NCI-H345 (cell line): ENCODE measurements at regions not wholly inside any gene's neighbourhood (a gene's known extent, or its start where the extent isn't known, plus 50 kb on each side); places are given as distances from the start of the nearest gene placed in this dataset.

Experiments used
- DNase-seq: peaks from one replicate; lab custom pipeline; 2025; lab: John Stamatoyannopoulos, UW

DNA sequence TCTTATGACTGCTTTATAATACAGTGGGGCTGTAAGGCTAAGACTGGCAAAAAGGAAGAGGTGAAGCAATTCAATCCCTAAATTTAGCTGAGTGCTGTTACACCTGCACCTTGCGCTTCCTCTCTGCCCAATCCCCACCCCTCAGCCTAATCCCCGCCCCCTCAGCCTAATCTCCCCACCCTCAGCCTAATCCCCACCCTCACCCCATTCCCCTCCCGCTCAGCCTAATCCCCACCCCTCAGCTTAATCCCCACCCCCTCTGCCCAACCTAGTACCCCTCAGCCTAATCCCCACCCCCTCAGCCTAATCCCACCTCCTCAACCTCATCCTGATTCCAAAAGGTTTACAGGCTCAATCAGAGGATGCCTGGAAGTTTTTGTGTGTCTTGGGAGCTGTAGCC, 155.5 kb downstream of the PMP22 start:
- no peak for DNase-seq

DNA sequence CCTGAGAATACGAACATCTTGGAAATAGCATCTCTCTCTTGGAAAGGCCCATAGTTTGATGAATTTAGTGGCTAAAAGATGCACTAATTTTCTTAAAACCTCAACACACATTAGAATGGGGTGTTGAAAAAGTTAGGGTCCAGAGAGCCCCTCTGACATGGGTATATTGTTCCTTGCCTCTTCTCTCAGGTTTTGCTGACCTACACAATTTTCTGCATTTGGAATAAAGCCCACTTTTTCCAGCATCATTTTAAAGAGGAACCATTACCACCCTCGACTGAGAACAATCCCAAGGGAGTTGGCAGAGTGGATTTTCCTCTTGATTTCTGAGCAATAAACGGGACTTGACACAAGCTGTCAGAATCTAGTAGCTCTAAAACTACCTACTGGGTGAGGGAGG, 156.1 kb downstream of the PMP22 start:
- DNase-seq, result no peak

DNA sequence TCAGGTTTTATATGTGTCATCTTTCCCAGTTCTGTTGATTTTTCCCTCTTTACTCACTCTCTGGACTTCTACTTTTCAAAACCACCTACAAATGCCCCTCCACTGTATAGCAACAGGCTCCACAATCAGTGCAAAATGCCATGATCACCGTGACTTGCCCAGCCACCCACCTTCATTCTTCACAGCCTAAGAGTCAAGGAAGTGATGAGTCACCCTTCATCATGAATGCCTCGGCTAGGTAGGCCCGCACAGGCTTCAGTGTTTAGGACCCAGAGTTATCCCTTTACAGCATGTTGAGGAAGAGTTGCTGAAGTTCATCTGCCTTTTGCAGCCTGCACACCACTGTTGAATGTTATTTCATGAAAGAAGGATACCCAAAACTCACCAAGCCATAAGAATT, 158.6 kb downstream of the PMP22 start:
- no peak for DNase-seq

DNA sequence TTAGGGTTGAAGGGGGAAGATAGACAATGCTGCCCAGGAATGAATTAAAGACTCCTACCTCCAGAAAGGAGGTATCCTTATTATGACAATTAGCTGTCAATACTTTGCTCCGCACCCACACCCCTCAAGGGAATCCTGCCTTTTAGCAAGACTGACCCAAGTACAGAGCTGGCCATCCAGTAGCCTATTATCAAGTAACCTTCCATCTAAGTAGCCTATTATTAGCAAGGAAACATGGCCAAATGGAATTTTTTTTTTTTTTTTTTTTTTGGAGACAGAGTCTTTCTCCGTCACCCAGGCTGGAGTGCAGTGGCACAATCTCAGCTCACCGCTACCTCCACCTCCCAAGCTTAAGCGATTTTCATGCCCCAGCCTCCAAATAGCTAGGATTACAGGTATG, 161.3 kb downstream of the PMP22 start:
- DNase-seq, result no peak

DNA sequence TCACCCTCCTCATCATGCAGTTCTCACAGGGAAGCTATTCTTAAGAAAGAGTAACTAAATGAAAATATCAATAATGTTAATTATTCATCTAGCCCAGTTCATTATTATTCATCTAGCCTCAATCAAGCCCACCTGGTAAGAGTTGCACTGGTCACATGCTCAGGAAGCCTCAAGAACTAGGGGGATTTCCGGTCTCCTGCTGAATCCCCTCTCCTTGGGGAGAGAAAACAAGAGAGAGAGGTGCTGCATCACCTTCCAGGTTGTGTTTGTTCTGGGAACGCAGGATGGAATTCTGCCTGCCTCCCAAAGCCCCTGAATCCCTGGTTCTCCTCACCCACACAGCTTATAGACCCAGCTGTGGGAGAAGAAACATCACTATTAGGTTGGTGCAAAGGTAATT, 164.0 kb downstream of the PMP22 start:
- no peak for DNase-seq

DNA sequence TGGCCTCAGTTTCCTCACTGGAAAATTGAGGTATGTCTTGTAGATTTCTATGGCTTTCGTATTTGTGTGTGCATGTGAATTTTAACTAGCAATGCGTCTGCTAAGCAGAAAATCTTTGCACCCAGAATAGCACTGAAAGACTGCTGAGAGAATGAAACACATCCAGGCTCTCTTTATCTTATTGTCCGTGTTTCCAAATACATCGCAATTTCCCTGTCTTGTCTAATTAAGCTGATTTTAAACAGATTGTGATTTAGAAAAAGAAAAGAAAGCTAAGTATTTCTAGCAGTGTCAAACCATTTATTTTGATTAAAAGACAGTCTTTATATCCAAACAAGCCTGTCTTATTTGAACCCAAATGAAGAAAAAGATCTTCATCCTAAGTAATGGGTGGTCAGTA, 168.6 kb downstream of the PMP22 start:
- no peak for DNase-seq

DNA sequence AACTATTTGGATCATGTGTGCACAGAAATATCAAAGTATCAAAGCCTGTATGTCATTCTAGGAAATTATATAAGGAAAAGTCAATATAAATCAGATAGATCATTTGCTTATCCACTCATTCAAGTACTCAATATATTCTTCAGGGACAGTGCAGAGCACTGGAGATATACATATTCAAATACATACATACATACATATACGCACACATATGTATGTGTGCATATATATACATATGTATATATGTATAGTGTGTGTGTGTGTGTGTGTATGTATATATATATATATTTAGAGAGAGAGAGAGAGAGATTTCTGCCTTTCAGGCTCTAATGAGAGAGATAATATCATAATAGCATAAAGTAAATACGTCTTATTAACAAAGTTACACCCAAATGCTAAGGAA, 169.2 kb downstream of the PMP22 start:
- no peak for DNase-seq

DNA sequence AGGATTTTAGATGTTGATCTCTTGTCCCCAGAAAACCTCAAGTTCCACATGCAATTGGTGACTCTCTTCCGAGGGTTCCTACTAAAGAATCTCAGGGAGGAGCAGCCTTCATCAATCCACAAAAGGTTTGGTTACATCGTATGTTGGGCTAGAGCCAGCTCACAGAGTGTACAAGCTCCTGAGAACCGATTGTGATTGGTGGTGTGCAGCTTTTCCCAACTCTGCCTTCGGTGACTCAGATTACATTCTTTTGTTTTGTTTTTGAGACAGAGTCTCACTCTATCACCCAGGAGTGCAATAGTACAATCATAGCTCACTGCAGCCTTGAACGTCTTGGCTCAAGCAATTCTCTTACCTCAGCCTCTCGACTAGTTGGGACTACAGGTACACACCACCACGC, 172.4 kb downstream of the PMP22 start:
- DNase-seq, result no peak

DNA sequence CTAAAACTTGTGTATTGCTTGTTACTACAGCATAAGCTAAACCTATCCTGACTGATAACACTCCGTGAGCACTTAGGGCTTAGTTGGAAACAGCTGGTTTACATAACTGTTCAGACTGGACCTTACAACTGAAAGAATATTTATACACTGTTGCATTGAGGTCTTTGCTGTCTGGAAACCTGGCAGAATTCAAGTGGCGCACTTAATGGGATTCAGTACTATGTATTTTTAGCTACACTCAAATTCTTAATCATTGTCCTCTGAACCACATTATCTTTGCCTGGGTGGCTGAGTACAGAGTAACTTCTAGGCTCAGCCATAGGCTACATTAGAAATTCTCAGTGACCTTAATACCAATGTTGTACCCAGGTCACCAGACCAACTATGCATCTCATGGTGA, 172.9 kb downstream of the PMP22 start:
- no peak for DNase-seq

DNA sequence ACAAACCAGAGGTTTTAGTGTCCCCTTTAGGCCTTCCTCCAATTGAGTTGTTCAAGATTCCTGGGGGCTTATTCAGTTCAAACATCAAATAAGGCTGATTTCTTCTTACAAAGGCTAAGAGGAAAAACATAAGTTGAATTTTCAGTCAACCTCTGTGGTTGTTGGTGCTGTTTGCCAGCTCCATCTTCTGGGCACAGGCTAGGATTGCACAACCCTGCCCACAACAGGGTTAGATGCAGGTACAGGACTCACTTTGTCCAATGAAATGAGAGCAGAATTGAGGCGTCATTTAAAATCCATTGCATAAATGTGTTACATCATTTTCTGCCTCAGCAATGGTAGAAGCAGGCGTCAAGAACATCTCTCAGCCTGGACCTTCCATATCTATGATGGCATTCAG, 173.3 kb downstream of the PMP22 start:
- no peak for DNase-seq

DNA sequence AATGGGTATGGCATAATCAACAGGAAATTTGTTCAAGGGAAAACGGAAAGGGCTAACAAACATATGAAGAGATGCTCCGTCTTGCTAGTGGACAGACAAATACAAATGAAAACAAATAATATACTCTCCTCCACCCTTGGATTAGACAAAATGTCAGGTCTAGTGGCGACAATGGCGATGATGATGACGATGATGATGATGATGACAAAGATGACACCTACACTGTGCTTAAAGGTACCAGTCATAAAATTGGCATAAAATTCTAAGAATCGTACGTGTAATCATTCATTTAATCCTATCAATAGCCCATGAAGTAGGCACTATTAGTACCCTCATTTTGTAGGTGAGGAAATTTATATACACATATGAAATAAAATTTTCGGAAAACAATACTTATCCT, 174.6 kb downstream of the PMP22 start:
- DNase-seq, result no peak

DNA sequence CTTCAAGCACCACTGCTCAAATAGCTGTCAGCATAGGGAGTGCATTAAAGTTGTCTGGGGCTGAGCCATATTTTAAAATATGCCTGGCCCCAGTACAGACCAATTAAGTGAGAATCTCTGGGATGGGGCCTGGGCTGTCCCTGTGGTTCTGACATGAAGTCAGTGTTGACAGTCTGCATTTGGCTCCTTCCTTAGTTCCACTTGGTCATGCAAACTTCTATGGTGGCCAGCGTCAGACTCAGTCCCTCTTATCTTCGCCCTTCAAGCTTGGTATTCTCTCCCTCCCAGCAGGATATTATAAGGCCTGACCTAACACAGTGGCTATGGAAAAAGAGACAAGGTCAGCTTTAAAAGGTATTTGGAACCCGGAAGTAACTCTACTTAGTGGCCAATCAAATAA, 177.2 kb downstream of the PMP22 start:
- DNase-seq, result no peak

DNA sequence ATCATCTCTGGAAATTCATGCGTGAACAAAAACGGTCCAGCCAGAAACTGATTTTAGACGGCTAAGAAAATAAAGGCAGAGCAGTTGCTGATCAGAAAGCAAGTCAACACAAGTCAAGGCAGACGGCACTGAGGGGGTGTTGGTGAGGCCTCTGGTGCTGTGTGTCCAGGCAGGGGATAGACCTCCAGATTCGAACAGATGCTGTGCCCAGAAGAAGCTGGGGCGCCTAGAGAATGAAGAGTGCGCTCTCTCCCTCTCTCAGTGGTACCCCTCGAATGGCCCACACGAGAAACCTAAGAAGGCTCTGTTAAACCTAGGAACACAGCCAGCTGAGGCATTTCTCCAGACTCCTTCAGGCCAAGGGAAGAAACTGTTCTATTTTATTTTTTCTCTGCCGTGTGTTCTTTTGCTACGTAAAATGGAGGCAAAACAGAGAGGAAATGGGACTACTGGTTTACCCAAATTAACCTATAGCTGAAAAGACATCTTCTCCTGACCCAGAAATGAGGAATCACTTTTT, 178.3 kb downstream of the PMP22 start:
- no peak for DNase-seq

DNA sequence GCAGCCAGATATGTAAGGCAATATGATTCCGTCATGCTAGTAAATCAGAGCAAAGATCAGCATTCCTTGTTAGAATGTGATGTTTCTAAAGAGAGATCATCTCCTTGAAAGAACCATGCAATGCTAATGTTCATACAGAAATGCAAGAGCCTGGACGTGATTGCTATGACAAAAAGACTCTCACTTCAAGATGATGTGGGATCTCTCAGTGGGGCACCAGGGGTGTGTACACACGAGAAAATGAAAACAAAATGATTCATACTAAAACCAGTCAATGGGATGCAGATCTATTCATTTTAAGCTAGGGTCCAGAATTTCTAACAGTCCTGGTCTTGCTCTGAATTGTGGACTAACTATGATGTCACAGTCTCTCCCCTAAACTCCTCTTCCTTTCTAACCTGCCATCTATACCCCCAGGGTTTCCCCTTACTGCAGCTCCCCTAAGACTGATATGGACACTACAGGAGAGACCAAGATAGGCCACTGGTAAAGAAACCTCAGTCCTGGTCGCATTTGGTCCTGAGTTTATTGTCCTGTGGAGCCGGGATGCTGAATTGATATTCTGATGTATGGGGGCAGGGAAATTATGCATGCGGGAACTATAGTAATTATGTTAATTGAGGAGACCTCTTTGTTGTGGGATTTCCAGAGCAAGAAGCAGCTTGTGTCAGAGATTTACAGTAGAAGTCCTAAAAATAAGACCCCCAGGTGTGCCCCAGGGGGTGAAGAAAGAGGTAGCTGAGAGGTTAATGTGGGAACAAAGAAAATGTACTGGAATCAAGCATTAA, 179.0 kb downstream of the PMP22 start:
- no peak for DNase-seq

DNA sequence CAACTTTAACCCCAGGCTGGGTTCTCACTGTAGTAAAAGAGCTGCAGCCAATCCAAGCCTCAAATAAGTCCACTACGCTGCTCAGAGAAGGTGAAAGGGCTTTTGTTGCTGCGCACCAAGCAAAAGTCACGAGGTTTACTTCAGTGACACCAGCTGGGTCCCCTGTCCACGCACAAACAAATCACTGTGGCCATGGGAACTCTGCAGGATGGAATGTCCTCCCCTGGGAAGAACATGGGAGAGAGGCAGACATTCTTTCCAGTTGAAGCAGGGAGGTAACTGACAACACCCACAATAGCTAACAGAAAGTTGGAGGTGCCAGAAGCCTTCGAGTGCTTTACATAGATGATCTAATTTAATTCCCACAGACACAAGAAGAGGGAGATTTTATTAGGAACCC, 181.9 kb downstream of the PMP22 start:
- no peak for DNase-seq

DNA sequence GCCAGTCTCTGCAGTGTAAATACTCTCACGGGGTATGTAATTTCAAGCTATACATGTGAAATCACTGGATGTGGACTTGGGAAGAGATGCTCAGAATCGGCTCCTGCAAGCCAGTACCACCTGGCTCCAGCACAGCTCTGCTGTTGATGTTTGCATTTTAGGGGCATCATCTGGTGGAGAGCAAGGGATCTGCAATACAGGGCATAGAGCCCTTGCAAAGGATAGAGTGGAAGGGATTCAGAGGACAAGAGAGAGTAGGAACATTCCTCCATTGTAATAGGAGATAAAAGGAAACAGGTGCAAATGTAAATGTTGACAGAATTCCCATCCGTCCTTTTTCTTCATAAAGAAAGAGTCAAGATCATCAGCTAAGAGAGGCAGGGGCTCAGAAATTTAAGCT, 184.1 kb downstream of the PMP22 start:
- no peak for DNase-seq

DNA sequence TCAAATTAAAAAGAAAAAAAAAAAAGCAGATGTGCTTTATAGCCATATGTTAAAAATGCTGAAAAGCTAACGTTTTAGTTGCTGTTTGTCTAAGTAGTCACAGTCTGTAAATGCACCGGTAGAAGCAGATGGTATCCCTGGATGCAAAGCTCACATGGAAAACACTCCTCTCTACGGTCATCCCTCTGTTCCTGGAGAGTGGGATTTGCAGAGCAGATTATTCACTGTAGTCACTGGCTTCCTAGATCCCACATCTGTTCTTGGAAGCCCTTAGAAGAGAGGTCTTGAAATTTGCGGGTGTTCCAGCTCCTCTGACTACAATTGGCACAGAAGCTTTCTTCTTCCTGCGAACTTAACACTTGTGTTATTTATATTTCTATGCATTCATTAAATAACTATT, 186.6 kb downstream of the PMP22 start:
- no peak for DNase-seq

DNA sequence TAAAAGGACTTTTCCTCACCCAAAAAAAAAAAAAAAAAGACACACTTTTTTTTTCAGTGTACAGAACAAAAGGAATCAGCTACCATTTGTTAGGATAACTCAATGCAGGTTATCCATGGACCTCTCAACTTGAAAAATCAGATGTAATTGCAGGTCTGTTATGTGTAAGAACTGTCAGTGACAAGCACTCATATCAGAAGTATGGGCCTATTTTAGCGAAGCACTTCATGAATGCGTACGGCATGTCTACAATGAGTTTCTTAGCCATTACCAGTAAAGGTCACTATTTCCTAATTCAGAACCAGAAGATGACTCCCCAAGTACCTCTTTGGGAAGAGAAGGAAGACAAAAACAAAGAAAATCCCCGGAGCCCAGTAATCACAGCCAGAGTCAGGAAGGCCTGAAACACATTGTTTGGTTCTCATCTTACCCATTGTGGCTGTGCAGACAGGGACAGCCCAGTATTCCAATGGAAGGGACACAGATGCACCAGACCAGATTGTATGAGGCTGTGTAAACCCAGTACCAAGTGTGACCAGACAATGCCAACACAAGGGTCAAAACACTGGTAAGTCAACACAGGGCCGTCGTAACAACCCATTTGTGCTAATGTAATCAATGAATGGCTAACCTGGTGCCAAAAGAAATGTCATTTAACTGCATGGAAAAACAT, 188.0 kb downstream of the PMP22 start:
- no peak for DNase-seq

DNA sequence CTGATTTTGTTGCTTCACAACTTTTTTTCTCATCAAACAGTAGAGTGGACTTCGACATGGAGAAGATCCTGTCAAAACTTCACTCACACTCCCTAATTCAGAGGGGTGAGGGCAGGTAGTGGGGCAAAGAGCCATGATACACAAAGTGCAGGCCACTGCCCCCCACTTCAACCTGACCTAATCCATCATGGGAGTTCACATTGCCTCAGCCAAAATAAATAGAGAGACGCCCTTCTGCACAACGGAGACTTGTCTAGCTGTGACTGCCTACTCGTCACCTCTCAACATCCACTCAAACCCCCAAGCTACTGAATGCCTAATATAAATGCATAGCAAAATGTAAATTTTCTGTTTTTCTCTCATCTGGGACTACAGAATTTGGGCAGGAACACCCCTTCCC, 213.2 kb downstream of the PMP22 start:
- DNase-seq, result no peak

DNA sequence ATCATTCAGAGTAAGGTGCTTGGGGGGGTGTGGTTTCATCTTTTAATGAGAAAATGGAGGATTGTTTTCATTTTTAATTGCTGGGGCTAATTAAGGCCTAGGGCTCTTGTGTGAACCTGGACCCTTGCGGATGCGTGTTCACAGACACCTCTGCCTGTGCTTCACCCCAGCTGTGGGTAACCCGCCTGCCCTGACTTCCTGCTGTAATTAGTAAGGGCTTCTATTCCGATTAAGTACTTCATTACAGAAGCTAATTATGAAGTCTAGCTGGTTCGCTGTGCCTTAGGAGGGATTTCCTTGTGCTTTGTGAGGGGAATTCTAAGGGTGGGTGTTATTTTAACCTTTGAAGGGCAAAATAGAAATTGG, 215.3 kb downstream of the PMP22 start:
- DNase-seq, result no peak

DNA sequence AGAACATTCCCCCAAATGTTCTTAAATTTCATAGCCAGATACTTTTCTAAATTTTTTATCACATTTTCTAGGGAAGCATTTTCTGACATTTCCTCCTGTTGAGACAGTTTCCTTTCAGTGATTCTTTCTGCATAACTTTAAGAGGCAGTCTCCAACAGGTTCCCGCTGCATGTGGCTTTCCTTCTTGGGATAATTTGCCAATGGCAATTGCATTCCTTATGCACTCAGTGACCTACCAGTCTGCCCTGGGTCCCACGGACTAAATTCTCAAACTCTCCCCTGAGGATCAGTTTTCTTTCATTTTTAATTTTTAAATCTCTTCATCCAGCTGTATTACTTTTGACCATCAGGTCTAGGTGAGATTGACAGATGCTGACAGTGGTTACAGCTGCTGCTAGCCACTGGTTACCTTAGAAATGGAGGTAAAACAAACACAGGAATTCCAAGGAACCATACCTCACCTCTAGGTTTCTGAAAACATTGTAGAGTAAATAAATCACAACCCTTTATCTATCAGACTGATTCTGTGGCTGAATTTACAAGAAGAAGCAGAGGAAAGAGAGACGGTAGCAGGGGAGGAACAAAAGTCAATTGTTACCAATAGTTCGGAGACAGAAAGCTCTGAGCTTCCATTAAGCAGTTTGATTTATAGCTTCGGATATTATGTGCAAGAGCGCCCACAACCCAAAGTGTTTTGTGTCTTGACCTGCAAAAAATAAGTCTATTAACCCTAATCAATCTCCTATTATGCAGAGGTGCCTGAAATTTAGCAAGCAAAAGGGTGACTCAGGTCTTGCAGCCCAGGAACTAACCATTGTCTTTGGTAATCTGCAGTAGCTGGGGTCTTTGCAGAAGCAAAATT, 216.0 kb downstream of the PMP22 start:
- no peak for DNase-seq

DNA sequence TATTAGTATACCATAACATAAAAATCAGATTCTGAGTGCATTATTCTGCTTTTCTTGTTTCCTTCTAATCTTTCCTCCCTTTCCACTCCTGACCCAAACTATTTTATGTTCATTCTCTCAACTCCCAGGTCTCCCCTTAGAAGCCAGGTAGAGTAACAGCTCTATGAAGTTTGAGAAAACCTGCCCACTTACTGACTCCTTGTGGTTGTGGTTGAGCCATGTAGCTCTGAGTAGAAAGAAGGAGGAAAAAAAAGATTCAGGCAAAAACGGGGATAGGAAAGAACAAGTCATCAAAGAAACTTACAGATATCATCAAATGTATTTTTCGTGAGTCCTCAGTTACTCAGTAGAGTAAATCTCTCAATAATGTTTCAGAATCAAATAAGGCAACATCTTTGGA, 216.7 kb downstream of the PMP22 start:
- no peak for DNase-seq

DNA sequence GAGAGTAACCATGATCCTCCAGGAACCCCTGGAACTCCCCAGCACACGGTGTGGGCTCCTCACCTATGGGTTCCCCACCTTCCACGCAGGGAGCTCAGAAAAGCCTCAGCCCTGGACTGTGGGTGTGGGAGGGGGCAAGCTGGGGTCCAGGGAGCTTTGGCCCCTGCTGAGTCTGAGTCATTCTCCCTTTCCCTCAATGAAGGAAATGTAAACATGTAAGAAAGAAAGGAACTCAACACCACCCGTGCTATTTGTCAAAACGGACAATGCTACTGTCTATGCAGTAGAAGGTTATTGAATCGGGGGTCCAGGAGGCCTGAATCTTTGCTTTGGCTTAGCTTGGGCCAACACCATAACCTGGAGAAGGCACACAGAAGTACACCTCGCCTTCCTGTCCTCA, 222.8 kb downstream of the PMP22 start:
- DNase-seq, result no peak
